HEK293 (cell line): ENCODE measurements at regions not wholly inside any gene's neighbourhood (a gene's known extent, or its start where the extent isn't known, plus 50 kb on each side); places are given as distances from the start of the nearest gene placed in this dataset.

Experiments
- CTCF ChIP-seq: fragments of 450-650 bp; formaldehyde crosslinking; IDR thresholded peaks from 2 replicates; pipeline ENCODE4 v1.5.1; 2016; ENCODE audit warnings: missing biosample characterization, missing genetic modification characterization
- PRDM2 ChIP-seq: fragments of 450-650 bp; formaldehyde crosslinking; IDR thresholded peaks from 2 replicates; pipeline ENCODE4 v1.5.1; 2016; ENCODE audit warnings: missing biosample characterization, missing genetic modification characterization, borderline replicate concordance
- ZBTB21 ChIP-seq: fragments of 450-650 bp; formaldehyde crosslinking; IDR thresholded peaks from 2 replicates; pipeline ENCODE4 v1.5.1; 2017; ENCODE audit warnings: missing biosample characterization, missing genetic modification characterization
- ZBTB8A ChIP-seq: fragments of 450-650 bp; formaldehyde crosslinking; IDR thresholded peaks from 2 replicates; pipeline ENCODE4 v1.5.1; 2016; ENCODE audit warnings: missing biosample characterization, missing genetic modification characterization
- ZNF146 ChIP-seq: fragments of 450-650 bp; formaldehyde crosslinking; IDR thresholded peaks from 2 replicates; pipeline ENCODE4 v1.5.1; 2016; ENCODE audit warnings: missing biosample characterization, missing genetic modification characterization
- ZNF350 ChIP-seq: fragments of 450-650 bp; formaldehyde crosslinking; IDR thresholded peaks from 2 replicates; pipeline ENCODE4 v1.5.0; 2017; ENCODE audit warnings: missing biosample characterization, mild to moderate bottlenecking, missing genetic modification characterization
- ZNF423 ChIP-seq: fragments of 450-650 bp; formaldehyde crosslinking; IDR thresholded peaks from 2 replicates; pipeline ENCODE4 v1.5.1; 2016; ENCODE audit warnings: missing biosample characterization, missing genetic modification characterization
- ZNF660 ChIP-seq: fragments of 450-650 bp; IDR thresholded peaks from 2 replicates; pipeline ENCODE4 v1.5.1; 2018; ENCODE audit warnings: missing biosample characterization, mild to moderate bottlenecking, missing genetic modification characterization
- ZNF792 ChIP-seq: fragments of 450-650 bp; formaldehyde crosslinking; IDR thresholded peaks from 2 replicates; pipeline ENCODE4 v1.5.1; 2016; ENCODE audit warnings: missing biosample characterization, missing genetic modification characterization

DNA sequence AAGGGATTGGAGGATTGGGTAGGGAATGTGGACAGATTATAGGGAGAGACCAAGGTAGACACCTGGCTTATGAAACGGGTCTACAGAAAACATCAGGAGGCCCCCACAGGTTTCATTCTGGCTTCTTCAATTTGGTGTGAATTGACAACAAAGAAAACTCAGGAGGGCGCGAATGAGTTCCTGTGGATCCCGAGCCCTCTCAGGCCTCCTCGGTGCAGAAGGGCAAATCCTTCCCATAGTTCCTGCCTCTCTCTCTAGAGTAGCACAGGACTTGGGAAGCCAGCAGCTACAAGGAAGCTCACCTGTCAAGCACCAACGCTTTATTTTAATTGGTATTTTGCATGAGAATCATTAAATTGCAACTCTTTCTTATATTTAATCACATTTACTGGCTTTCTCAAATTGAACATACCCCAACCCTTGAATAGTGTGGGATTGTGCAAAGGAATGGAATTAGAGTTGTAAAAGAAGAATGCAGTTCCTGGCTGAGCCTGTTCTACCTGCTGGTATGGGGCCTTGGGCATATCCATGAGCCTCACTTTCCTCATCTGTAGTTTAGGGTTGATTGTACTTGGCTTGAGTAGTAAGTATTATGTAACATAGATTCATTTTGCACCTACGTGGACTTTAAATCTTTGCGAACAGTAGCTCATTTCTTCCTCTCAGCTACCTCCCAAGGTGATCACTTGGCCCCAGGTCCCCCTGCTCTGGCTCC, 56.4 kb upstream of the PHACTR2 start:
- TF ChIP-seq ZNF146 (tag by site-specific recombination) (no peak), CTCF (tag by site-specific recombination) (no peak), ZBTB21 (tag by site-specific recombination) (no peak), ZNF350 (tag by site-specific recombination) (no peak), ZNF792 (tag by site-specific recombination) (no peak), ZNF660 (tag by site-specific recombination) (no peak), ZNF423 (tag by site-specific recombination) (no peak), PRDM2 (no peak), ZBTB8A (tag by site-specific recombination) (no peak)
